Neural progenitor cell (in vitro differentiated cells): ENCODE measurements at regions not wholly inside any gene's neighbourhood (a gene's known extent, or its start where the extent isn't known, plus 50 kb on each side); places are given as distances from the start of the nearest gene placed in this dataset.

Experiments
- DNase-seq: peaks from one replicate; pipeline ENCODE4 v3.0.0-alpha.2; 2016; ENCODE audit warnings: low spot score
- H2AFZ ChIP-seq: fragments of 200-600 bp; sonication (generic); replicated peaks from 2 replicates; pipeline ENCODE4 v1.6.1; 2016; ENCODE audit warnings: antibody characterized with exemption
- H3F3A ChIP-seq: fragments of 200-600 bp; sonication (generic); 2 replicates; pipeline ENCODE4 v1.6.1; 2016; ENCODE audit warnings: antibody characterized with exemption, low read depth
- H3K27ac ChIP-seq: fragments of 200-600 bp; sonication (generic); 2 replicates; pipeline ENCODE4 v1.5.1; 2016; ENCODE audit warnings: mild to moderate bottlenecking
- H3K27me3 ChIP-seq: fragments of 200-600 bp; sonication (generic); 2 replicates; pipeline ENCODE4 v1.6.1; 2016; ENCODE audit warnings: mild to moderate bottlenecking, moderate library complexity
- H3K36me3 ChIP-seq: fragments of 200-600 bp; sonication (generic); 2 replicates; pipeline ENCODE4 v1.5.1; 2016
- H3K4me1 ChIP-seq: fragments of 200-600 bp; sonication (generic); 2 replicates; pipeline ENCODE4 v1.6.1; 2016; ENCODE audit warnings: mixed run types
- H3K4me2 ChIP-seq: fragments of 200-600 bp; sonication (generic); 2 replicates; pipeline ENCODE4 v1.6.1; 2016
- H3K4me3 ChIP-seq: fragments of 200-600 bp; sonication (generic); 2 replicates; pipeline ENCODE4 v1.5.1; 2016
- H3K79me2 ChIP-seq: fragments of 200-600 bp; sonication (generic); 2 replicates; pipeline ENCODE4 v1.6.1; 2016; ENCODE audit warnings: low read depth
- H3K9ac ChIP-seq: fragments of 200-600 bp; sonication (generic); 2 replicates; pipeline ENCODE4 v1.6.1; 2016
- H3K9me3 ChIP-seq: fragments of 200-600 bp; sonication (generic); 2 replicates; pipeline ENCODE4 v1.5.1; 2016; ENCODE audit warnings: low read depth
- H4K20me1 ChIP-seq: fragments of 200-600 bp; sonication (generic); 2 replicates; pipeline ENCODE4 v1.6.1; 2016; ENCODE audit warnings: low read depth
- H3K27ac Mint-ChIP-seq: 3 replicates; pipeline ENCODE4 v1.8.0; 2021; ENCODE audit warnings: mixed read lengths
- H3K27me3 Mint-ChIP-seq: 2 replicates; pipeline ENCODE4 v1.8.0; 2022; ENCODE audit warnings: low read depth, mild to moderate bottlenecking, inconsistent platforms, moderate library complexity, mixed read lengths; ENCODE audit not compliant: insufficient read depth
- H3K36me3 Mint-ChIP-seq: 3 replicates; pipeline ENCODE4 v1.8.0; 2021; ENCODE audit warnings: mixed read lengths
- H3K4me1 Mint-ChIP-seq: 3 replicates; pipeline ENCODE4 v1.8.0; 2021; ENCODE audit warnings: mixed read lengths
- H3K4me3 Mint-ChIP-seq: 3 replicates; pipeline ENCODE4 v1.8.0; 2021; ENCODE audit warnings: mild to moderate bottlenecking, moderate library complexity, mixed read lengths
- H3K9me3 Mint-ChIP-seq: 3 replicates; pipeline ENCODE4 v1.8.0; 2020; ENCODE audit warnings: mixed read lengths
- EZH2 ChIP-seq: fragments of 200-600 bp; sonication (generic); IDR thresholded peaks from 2 replicates; pipeline ENCODE4 v1.6.1; 2017; ENCODE audit warnings: antibody characterized with exemption, mild to moderate bottlenecking, moderate library complexity
- EZH2phosphoT487 ChIP-seq: fragments of 200-600 bp; sonication (generic); IDR thresholded peaks from 2 replicates; pipeline ENCODE4 v1.6.1; 2017; ENCODE audit warnings: antibody characterized with exemption
- TF ChIP-seq, protein P1 (sequence below): fragments of 200-600 bp; sonication (generic); IDR thresholded peaks from 2 replicates; pipeline ENCODE4 v1.5.1; 2017; ENCODE audit warnings: antibody characterized with exemption, mild to moderate bottlenecking

DNA sequence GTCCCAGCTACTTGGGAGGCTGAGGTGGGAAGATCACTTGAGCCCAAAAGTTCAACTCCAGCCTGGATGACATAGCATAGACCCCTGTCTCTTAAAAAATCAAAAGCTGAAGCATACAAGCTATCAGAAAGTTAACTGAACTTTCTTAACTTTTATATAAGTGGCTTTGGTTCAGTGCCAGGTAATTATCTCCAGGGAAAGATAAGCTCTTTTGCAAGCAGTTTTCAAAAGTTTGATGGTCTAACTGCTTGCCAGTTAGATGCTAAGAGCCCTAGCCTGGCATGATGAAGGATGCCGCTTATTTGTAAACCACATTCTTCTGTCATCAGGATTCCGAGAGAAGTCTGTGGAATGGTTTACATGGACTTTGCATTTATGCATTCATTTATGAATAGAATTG, 409.1 kb downstream of the AEBP2 start:
- Mint-ChIP-seq H3K4me1 (peaks cover 14% of the 10 kb centered on the region), H3K4me3 (no peak overlapping the region), H3K27ac (no peak overlapping the region), H3K9me3 (peaks cover 22% of the 10 kb centered on the region), H3K36me3 (peaks cover 4% of the 10 kb centered on the region), H3K27me3 (peaks cover 2% of the 10 kb centered on the region)
- H3F3A ChIP-seq: no peaks in the 10 kb centered on the region
- TF ChIP-seq, protein P1, sequence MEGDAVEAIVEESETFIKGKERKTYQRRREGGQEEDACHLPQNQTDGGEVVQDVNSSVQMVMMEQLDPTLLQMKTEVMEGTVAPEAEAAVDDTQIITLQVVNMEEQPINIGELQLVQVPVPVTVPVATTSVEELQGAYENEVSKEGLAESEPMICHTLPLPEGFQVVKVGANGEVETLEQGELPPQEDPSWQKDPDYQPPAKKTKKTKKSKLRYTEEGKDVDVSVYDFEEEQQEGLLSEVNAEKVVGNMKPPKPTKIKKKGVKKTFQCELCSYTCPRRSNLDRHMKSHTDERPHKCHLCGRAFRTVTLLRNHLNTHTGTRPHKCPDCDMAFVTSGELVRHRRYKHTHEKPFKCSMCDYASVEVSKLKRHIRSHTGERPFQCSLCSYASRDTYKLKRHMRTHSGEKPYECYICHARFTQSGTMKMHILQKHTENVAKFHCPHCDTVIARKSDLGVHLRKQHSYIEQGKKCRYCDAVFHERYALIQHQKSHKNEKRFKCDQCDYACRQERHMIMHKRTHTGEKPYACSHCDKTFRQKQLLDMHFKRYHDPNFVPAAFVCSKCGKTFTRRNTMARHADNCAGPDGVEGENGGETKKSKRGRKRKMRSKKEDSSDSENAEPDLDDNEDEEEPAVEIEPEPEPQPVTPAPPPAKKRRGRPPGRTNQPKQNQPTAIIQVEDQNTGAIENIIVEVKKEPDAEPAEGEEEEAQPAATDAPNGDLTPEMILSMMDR: no peak
- TF ChIP-seq EZH2phosphoT487: no peak
- no peaks in the 10 kb centered on the region for H3K79me2 ChIP-seq
- no peaks in the 10 kb centered on the region for H3K36me3 ChIP-seq
- H3K9me3 ChIP-seq: no peaks in the 10 kb centered on the region
- H3K4me2 ChIP-seq: no peak overlapping the region
- H3K27ac ChIP-seq: no peak overlapping the region
- no peaks in the 10 kb centered on the region for H4K20me1 ChIP-seq
- H3K4me1 ChIP-seq: no peaks in the 10 kb centered on the region
- no peak overlapping the region for H3K4me3 ChIP-seq
- H3K27me3 ChIP-seq: no peaks in the 10 kb centered on the region
- no peak overlapping the region for H2AFZ ChIP-seq
- no peak overlapping the region for H3K9ac ChIP-seq
- no peak for DNase-seq

DNA sequence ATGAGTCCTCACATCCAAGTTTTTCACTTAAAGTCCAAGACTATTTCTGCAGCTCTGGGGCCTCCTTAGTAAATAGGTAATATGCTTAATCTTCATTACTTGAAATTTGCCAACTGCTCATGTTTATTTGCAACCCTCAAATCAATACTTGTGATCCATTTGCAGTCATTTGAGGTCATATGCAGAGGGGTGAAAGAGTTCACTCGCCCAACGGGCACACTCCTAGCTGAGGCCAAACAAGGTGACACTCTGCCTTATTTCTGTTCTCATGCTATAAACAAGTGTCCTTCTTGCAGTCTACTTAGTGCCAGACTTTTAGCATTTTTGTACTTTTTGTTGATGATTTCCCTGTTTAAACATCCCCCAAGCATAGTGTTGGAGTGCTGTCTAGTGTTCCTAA, 409.9 kb downstream of the AEBP2 start:
- no peak overlapping the region for H3K4me3 ChIP-seq
- peaks cover 4% of the 10 kb centered on the region for H3K36me3 Mint-ChIP-seq
- H3K4me3 Mint-ChIP-seq: no peak overlapping the region
- no peak overlapping the region for H2AFZ ChIP-seq
- no peaks in the 10 kb centered on the region for H3K79me2 ChIP-seq
- peaks cover 2% of the 10 kb centered on the region for H3K27me3 Mint-ChIP-seq
- H3K9me3 Mint-ChIP-seq: peaks cover 22% of the 10 kb centered on the region
- peaks cover 14% of the 10 kb centered on the region for H3K4me1 Mint-ChIP-seq
- no peak overlapping the region for H3K4me2 ChIP-seq
- no peaks in the 10 kb centered on the region for H3K27me3 ChIP-seq
- H3F3A ChIP-seq: no peaks in the 10 kb centered on the region
- no peaks in the 10 kb centered on the region for H3K4me1 ChIP-seq
- no peaks in the 10 kb centered on the region for H3K36me3 ChIP-seq
- H4K20me1 ChIP-seq: no peaks in the 10 kb centered on the region
- H3K9me3 ChIP-seq: no peaks in the 10 kb centered on the region
- no peak for DNase-seq
- H3K27ac ChIP-seq: no peak overlapping the region
- TF ChIP-seq EZH2: no peak
- no peak overlapping the region for H3K27ac Mint-ChIP-seq
- no peak overlapping the region for H3K9ac ChIP-seq

DNA sequence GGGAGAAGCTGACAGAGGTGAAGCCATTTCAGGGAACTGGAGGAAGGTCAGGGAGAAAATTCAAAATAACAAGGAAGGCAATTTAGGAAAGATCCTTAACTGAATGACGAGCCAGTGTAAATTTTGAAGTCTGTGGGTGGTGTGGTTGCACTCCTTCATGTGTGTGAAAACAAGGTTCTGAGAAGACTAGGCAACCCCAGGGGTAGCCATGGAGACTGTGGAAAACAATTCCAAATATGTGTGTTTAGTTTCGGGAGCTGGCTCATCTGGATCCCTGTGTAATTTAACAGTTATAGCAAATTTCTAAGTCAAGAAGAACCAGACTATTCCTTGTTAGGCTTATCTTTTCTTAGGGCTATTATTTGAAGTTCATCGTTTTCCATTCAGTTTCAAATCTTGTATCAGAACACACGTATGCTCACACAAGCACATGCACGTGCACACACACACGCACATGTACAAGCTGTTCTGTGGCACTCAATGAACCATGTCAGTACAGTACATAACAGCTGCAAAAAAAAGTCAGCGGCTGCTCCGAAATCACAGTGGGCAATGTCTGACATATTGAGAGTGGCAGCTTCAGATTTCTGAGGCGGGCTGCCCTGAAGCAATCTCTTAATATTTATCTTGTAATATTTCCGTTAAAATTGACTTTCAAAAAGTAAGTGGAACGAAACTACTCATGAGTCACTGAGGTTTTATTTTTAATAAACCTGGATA, 411.2 kb downstream of the AEBP2 start:
- no peaks in the 10 kb centered on the region for H3K79me2 ChIP-seq
- no peak overlapping the region for H2AFZ ChIP-seq
- Mint-ChIP-seq H3K4me3 (no peak overlapping the region), H3K27me3 (peaks cover 2% of the 10 kb centered on the region), H3K36me3 (peaks cover 4% of the 10 kb centered on the region), H3K9me3 (peaks cover 22% of the 10 kb centered on the region), H3K27ac (peak overlapping the region; percentile 88), H3K4me1 (peaks cover 17% of the 10 kb centered on the region)
- H3K27me3 ChIP-seq: no peaks in the 10 kb centered on the region
- H3K36me3 ChIP-seq: no peaks in the 10 kb centered on the region
- no peaks in the 10 kb centered on the region for H3K9me3 ChIP-seq
- no peak overlapping the region for H3K9ac ChIP-seq
- H3F3A ChIP-seq: no peaks in the 10 kb centered on the region
- H3K4me1 ChIP-seq: no peaks in the 10 kb centered on the region
- no peak for DNase-seq
- H3K27ac ChIP-seq: no peak overlapping the region
- TF ChIP-seq, protein P1: no peak
- no peak for TF ChIP-seq EZH2phosphoT487
- TF ChIP-seq EZH2: no peak
- no peak overlapping the region for H3K4me2 ChIP-seq
- H4K20me1 ChIP-seq: no peaks in the 10 kb centered on the region
- no peak overlapping the region for H3K4me3 ChIP-seq

- Mint-ChIP-seq H3K27ac (peak overlapping the region; percentile 27), H3K9me3 (peaks cover 22% of the 10 kb centered on the region), H3K4me3 (no peak overlapping the region), H3K4me1 (peaks cover 29% of the 10 kb centered on the region), H3K36me3 (peaks cover 4% of the 10 kb centered on the region), H3K27me3 (peaks cover 4% of the 10 kb centered on the region)
- no peak overlapping the region for H3K4me3 ChIP-seq
- TF ChIP-seq EZH2phosphoT487: no peak
- TF ChIP-seq EZH2: no peak
- TF ChIP-seq, protein P1: no peak
- no peak overlapping the region for H3K4me2 ChIP-seq
- H3K36me3 ChIP-seq: no peaks in the 10 kb centered on the region
- H2AFZ ChIP-seq: no peak overlapping the region
- no peak overlapping the region for H3K9ac ChIP-seq
- no peaks in the 10 kb centered on the region for H3F3A ChIP-seq
- no peaks in the 10 kb centered on the region for H3K79me2 ChIP-seq
- no peaks in the 10 kb centered on the region for H3K27me3 ChIP-seq
- H3K9me3 ChIP-seq: no peaks in the 10 kb centered on the region
- H4K20me1 ChIP-seq: no peaks in the 10 kb centered on the region
- H3K4me1 ChIP-seq: peaks cover 9% of the 10 kb centered on the region
- no peak overlapping the region for H3K27ac ChIP-seq
- DNase-seq: no peak
Measured at GRCh38 chr12:19852100-19852855, 413.0 kb downstream of the AEBP2 start.
